Ovary (tissue), 7 donors: ENCODE measurements at regions not wholly inside any gene's neighbourhood (a gene's known extent, or its start where the extent isn't known, plus 50 kb on each side); places are given as distances from the start of the nearest gene placed in this dataset.

Experiments used
- DNase-seq, 5 donors: peaks; one replicate each; pipeline ENCODE4 v3.0.0-alpha.2; 2019 to 2020
- H3K27ac ChIP-seq, 2 donors: fragments of 200-600 bp; one replicate each; pipeline versions ENCODE4 v1.5.1 to v1.8.0; 2019 to 2022
- H3K27me3 ChIP-seq: fragments of 200-600 bp; one replicate; pipeline ENCODE4 v1.8.0; 2022
- H3K36me3 ChIP-seq: fragments of 200-600 bp; sonication (generic); one replicate; pipeline ENCODE4 v1.5.1; 2019
- H3K4me1 ChIP-seq: one replicate; pipeline ENCODE4 v1.8.1; 2013; ENCODE audit warnings: mild to moderate bottlenecking, moderate library complexity; ENCODE audit not compliant: insufficient read depth
- H3K4me3 ChIP-seq: fragments of 200-600 bp; sonication (generic); one replicate; pipeline ENCODE4 v1.5.1; 2017
- H3K9me3 ChIP-seq, 2 donors: fragments of 200-600 bp in 1 of 2; sonication (generic) in 1 of 2; one replicate each; pipeline versions ENCODE4 v1.5.1 to v1.8.1; 2013 to 2019; ENCODE audit warnings: mild to moderate bottlenecking in 1 of 2, moderate library complexity in 1 of 2
- CTCF ChIP-seq, 3 donors: fragments of 450-650 bp in 2 of 3; fragments of 200-600 bp in 1 of 3; IDR thresholded peaks; one replicate each; pipeline versions ENCODE4 v1.5.1 to v1.8.0; 2016 to 2022; ENCODE audit warnings: antibody characterized with exemption in 3 of 3, mild to moderate bottlenecking in 1 of 3
- EP300 ChIP-seq: sonication (generic); formaldehyde crosslinking; IDR thresholded peaks from one replicate; pipeline ENCODE4 v1.6.1; 2017; ENCODE audit warnings: antibody characterized with exemption
- POLR2A ChIP-seq: fragments of 450-650 bp; IDR thresholded peaks from one replicate; pipeline ENCODE4 v1.6.1; 2017; ENCODE audit warnings: antibody characterized with exemption, mild to moderate bottlenecking, moderate library complexity
- WGBS, 3 donors: extraction: QIAGEN DNeasy Blood & Tissue Kit in 1 of 3; methylation state at CpG; one replicate each; pipeline versions ENCODE4 v1.1.5 to v1.1.7; 2013 to 2017; 5-methylcytosine and 5-hydroxymethylcytosine counted together
- intact Hi-C, 4 donors: fragments of 100-400 bp; cut with DNase I; formaldehyde crosslinking; loops; one replicate each; pipeline versions ENCODE4 v1.11.0 to v1.15.1; 2022 to 2023
- donor health status: DM: no; HTN: no; CAD: no; lungs with moderate emphysema.
- donor health status: DM: no; HTN: no; CAD: no.
- donor health status: Bipolar disorder and iron deficiency.
- donor health status: DM: no; HTN: no; CAD: no.
- donor health status: DM: yes; HTN: yes; CAD: no.

DNA sequence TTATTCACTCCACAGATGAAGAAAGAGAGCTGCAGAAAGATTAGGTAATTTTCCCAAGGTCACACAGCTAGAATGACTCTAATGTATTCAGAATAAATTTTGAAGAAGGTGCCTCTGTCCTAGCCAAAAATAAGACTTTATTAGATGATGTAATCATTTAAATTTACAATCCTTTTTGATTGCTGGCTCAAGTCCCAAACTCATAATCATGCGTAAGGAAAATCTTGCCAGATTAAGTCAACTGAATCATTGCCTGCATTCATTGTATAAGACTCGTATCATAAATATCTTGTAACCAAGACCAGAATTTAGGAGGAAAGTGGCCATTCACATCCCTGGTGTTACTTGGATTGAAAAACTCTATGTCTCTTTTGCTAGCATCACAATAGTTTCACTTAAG lies 53.1 kb upstream of the STK39 start:
- Histone ChIP-seq H3K36me3 (no peaks in the 10 kb centered on the region), H3K27ac (no peak overlapping the region), H3K4me1 (no peaks in the 10 kb centered on the region), H3K9me3 (no peaks in the 10 kb centered on the region), H3K27me3 (no peaks in the 10 kb centered on the region), H3K4me3 (no peak overlapping the region)
- intact Hi-C loops, result no loop called here
- TF ChIP-seq CTCF (IDR thresholded peaks at IDR 0.05) (no peak), EP300 (no peak), POLR2A (no peak)
- WGBS, 3 donors, result 28 to 43% (median 39%) methylated on average over 2 of the region's 2 CpGs
- no peak for DNase-seq

DNA sequence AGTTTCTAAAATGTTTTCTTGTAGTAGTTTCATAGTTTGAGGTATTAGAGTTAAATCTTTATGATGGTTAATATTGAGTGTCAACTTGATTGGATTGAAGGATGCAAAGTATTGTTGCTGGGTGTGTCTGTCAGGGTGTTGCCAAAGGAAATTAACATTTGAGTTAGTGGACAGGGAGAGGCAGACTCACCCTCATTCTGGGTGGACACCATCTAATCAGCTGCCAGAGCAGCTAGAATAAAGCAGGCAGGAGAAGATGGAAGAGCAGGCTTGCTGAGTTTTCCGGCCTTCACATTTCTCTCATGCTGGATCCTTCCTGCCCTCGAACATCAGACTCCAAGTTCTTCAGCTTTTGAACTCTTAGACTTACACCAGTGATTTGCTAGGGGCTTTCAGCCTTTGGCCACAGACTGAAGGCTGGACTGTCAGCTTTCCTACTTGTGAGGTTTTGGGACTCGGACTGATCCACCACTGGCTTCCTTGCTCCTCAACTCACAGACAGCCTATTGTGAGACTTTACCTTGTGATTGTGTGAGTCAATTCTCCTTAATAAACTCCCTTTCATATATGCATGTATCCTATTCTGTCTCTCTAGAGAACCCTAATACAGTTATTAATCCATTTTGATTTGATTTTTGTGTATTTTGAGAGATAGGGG lies 56.8 kb upstream of the STK39 start:
- no peaks in the 10 kb centered on the region for H3K4me1 ChIP-seq
- H3K4me3 ChIP-seq, result no peak overlapping the region
- 96 to 98% (median 96%) methylated on average over 3 of the region's 3 CpGs for WGBS, 3 donors
- H3K27ac ChIP-seq, result no peak overlapping the region
- no peaks in the 10 kb centered on the region for H3K27me3 ChIP-seq
- H3K9me3 ChIP-seq, result no peaks in the 10 kb centered on the region
- no peak for TF ChIP-seq POLR2A
- TF ChIP-seq CTCF (IDR thresholded peaks at IDR 0.05), result no peak
- no peak for TF ChIP-seq EP300
- H3K36me3 ChIP-seq, result no peaks in the 10 kb centered on the region
- intact Hi-C loops, result no loop called here
- DNase-seq, result no peak

DNA sequence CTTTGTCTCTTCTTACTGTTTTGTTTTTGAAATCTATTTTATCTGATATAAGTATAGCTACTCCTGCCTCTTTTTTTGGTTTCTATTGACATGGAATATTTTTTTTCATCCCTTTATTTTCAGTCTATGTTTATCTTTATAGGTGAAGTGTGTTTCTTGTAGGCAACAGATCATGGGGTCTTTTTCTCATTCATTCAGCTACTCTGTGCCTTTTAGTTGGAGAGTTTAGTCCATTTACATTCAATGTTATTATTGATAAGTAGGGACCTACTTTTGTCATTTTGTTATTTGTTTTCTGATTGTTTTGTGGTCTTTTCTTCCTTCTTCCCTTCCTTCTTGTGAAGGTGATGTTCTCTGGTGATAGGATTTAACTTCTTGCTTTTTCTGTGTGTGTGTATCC lies 60.0 kb upstream of the STK39 start:
- no peaks in the 10 kb centered on the region for H3K36me3 ChIP-seq
- H3K27ac ChIP-seq, result no peak overlapping the region
- TF ChIP-seq EP300 (no peak), POLR2A (no peak), CTCF (IDR thresholded peaks at IDR 0.05) (no peak)
- H3K9me3 ChIP-seq, result no peaks in the 10 kb centered on the region
- H3K4me1 ChIP-seq, result peaks cover 5% of the 10 kb centered on the region
- DNase-seq, result no peak
- H3K4me3 ChIP-seq, result no peak overlapping the region
- no peaks in the 10 kb centered on the region for H3K27me3 ChIP-seq
- intact Hi-C loops, result no loop called here

- intact Hi-C loops, result no loop called here
- 88 to 95% (median 92%) methylated on average over 1 of the region's 1 CpG for WGBS, 3 donors
- no peak for TF ChIP-seq CTCF (IDR thresholded peaks at IDR 0.05)
- no peak for TF ChIP-seq POLR2A
- no peak for TF ChIP-seq EP300
- Histone ChIP-seq H3K9me3 (no peaks in the 10 kb centered on the region), H3K36me3 (no peaks in the 10 kb centered on the region), H3K4me3 (no peak overlapping the region), H3K4me1 (peaks cover 5% of the 10 kb centered on the region), H3K27ac (no peak overlapping the region), H3K27me3 (no peaks in the 10 kb centered on the region)
- no peak for DNase-seq
Observed at GRCh38 chr2:168310580-168310979, 63.2 kb upstream of the STK39 start.
